Astrocyte (in vitro differentiated cells and primary cell): ENCODE measurements at regions not wholly inside any gene's neighbourhood (a gene's known extent, or its start where the extent isn't known, plus 50 kb on each side); places are given as distances from the start of the nearest gene placed in this dataset.

ENCODE experiments used
- DNase-seq: peaks from one replicate; pipeline ENCODE4 v3.0.0-alpha.2; 2010; ENCODE audit warnings: low read depth
- FAIRE-seq: peaks from 2 replicates; lab custom pipeline; 2011; peaks lifted over from hg19 to GRCh38; lab: Jason Lieb, UNC
- H2AFZ ChIP-seq: 2 replicates; pipeline ENCODE4 v1.6.0; 2012; ENCODE audit warnings: low read depth, low read length, inconsistent platforms
- H3K27ac ChIP-seq: 2 replicates; pipeline ENCODE4 v1.5.1; 2011; ENCODE audit warnings: low read depth, low read length, inconsistent platforms
- H3K27me3 ChIP-seq: 2 replicates; pipeline ENCODE4 v1.6.0; 2011; ENCODE audit warnings: low read length, inconsistent platforms; ENCODE audit not compliant: insufficient read depth
- H3K36me3 ChIP-seq: 2 replicates; pipeline ENCODE4 v1.5.1; 2011; ENCODE audit warnings: low read length, inconsistent platforms; ENCODE audit not compliant: insufficient read depth
- H3K4me1 ChIP-seq: 2 replicates; pipeline ENCODE4 v1.5.1; 2011; ENCODE audit warnings: low read length, inconsistent platforms; ENCODE audit not compliant: insufficient read depth
- H3K4me2 ChIP-seq: 2 replicates; pipeline ENCODE4 v1.6.0; 2012; ENCODE audit warnings: low read length, inconsistent platforms
- H3K4me3 ChIP-seq: 2 replicates; pipeline ENCODE4 v1.5.1; 2011; ENCODE audit warnings: low read depth, mild to moderate bottlenecking, low read length, inconsistent platforms; ENCODE audit not compliant: insufficient read depth
- H3K79me2 ChIP-seq: 2 replicates; pipeline ENCODE4 v1.6.0; 2012; ENCODE audit warnings: mild to moderate bottlenecking, low read length, inconsistent platforms; ENCODE audit not compliant: insufficient read depth
- H3K9ac ChIP-seq: 2 replicates; pipeline ENCODE4 v1.6.0; 2012; ENCODE audit warnings: mild to moderate bottlenecking, low read length, inconsistent platforms
- H3K9me3 ChIP-seq: 2 replicates; pipeline ENCODE4 v1.5.1; 2012; ENCODE audit warnings: low read depth, mild to moderate bottlenecking, low read length, inconsistent platforms; ENCODE audit not compliant: insufficient read depth
- H4K20me1 ChIP-seq: 2 replicates; pipeline ENCODE4 v1.6.0; 2012; ENCODE audit warnings: low read length, inconsistent platforms; ENCODE audit not compliant: insufficient read depth
- H3K27ac Mint-ChIP-seq: one replicate; pipeline ENCODE4 v1.8.0; 2021; ENCODE audit warnings: mild to moderate bottlenecking, mixed read lengths; ENCODE audit not compliant: unreplicated experiment
- H3K27me3 Mint-ChIP-seq: one replicate; pipeline ENCODE4 v1.8.0; 2021; ENCODE audit warnings: low read depth, mixed read lengths; ENCODE audit not compliant: unreplicated experiment
- H3K36me3 Mint-ChIP-seq: one replicate; pipeline ENCODE4 v1.8.0; 2021; ENCODE audit warnings: low read depth, mixed read lengths; ENCODE audit not compliant: unreplicated experiment
- H3K4me1 Mint-ChIP-seq: one replicate; pipeline ENCODE4 v1.8.0; 2021; ENCODE audit warnings: low read depth, mixed read lengths; ENCODE audit not compliant: unreplicated experiment
- H3K4me3 Mint-ChIP-seq: one replicate; pipeline ENCODE4 v1.8.0; 2021; ENCODE audit warnings: mild to moderate bottlenecking, moderate library complexity, mixed read lengths; ENCODE audit not compliant: unreplicated experiment
- H3K9me3 Mint-ChIP-seq: one replicate; pipeline ENCODE4 v1.8.0; 2021; ENCODE audit warnings: mild to moderate bottlenecking, mixed read lengths; ENCODE audit not compliant: unreplicated experiment
- CTCF ChIP-seq: IDR thresholded peaks from 2 replicates; pipeline ENCODE4 v1.5.1; 2011; ENCODE audit warnings: low read depth, mild to moderate bottlenecking, inconsistent platforms, low read length, moderate library complexity; ENCODE audit not compliant: insufficient read depth
- EZH2 ChIP-seq: IDR thresholded peaks from 2 replicates; pipeline ENCODE4 v1.6.1; 2012; ENCODE audit warnings: mild to moderate bottlenecking, low read length, inconsistent platforms; ENCODE audit not compliant: insufficient read depth

DNA sequence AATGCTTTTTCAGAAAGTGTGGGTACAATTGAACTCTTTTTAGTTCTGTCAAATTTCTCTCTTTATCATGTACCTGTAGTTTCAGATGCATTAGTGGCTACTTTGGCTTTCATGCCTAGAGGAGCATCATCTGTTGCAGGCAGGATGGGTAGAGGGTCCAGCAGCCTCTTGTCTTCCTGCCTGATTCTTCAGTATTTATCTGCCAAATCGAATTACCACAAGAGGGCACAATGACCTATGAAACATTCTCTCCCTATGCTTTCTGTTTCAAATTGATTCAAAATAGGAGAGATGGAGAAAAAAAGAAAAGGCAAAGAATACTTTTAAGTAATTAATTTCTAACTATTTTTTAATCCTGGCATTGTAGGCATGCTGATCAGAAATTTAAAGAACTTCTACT, 477.2 kb downstream of the TRIB2 start:
- Mint-ChIP-seq H3K4me1 (no peaks in the 10 kb centered on the region), H3K27me3 (no peaks in the 10 kb centered on the region), H3K36me3 (no peaks in the 10 kb centered on the region), H3K4me3 (no peak overlapping the region), H3K27ac (no peak overlapping the region), H3K9me3 (no peaks in the 10 kb centered on the region)
- DNase-seq (peak; percentile 27), FAIRE-seq (no peak)
- H3K4me3 ChIP-seq: no peak overlapping the region
- no peaks in the 10 kb centered on the region for H3K4me1 ChIP-seq
- no peaks in the 10 kb centered on the region for H4K20me1 ChIP-seq
- TF ChIP-seq EZH2 (no peak), CTCF (peak; percentile 54)
- no peak overlapping the region for H3K9ac ChIP-seq
- H2AFZ ChIP-seq: no peak overlapping the region
- no peaks in the 10 kb centered on the region for H3K27me3 ChIP-seq
- no peaks in the 10 kb centered on the region for H3K36me3 ChIP-seq
- no peak overlapping the region for H3K27ac ChIP-seq
- H3K9me3 ChIP-seq: no peaks in the 10 kb centered on the region
- no peaks in the 10 kb centered on the region for H3K79me2 ChIP-seq
- H3K4me2 ChIP-seq: no peak overlapping the region

DNA sequence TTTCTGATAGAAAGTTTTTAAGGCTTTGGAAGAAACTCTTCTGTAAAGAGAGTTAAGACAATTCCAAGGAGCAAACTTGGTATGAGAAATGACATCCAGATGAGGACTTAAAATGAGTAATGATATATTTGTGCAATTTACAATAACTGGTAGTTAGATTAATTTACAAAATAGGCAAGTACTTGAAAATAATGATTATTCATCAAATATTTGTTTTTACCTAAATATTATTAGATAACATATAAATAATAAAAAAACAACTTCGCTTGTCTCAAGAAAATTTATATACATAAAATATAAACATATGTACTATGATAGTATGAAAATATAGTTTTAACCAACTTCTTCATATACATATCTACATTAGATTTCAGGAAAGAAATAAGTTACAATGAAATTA, 478.5 kb downstream of the TRIB2 start:
- Mint-ChIP-seq H3K27me3 (no peaks in the 10 kb centered on the region), H3K36me3 (no peaks in the 10 kb centered on the region), H3K4me1 (no peaks in the 10 kb centered on the region), H3K4me3 (no peak overlapping the region), H3K27ac (no peak overlapping the region), H3K9me3 (no peaks in the 10 kb centered on the region)
- H3K4me3 ChIP-seq: no peak overlapping the region
- no peaks in the 10 kb centered on the region for H3K4me1 ChIP-seq
- no peak overlapping the region for H3K4me2 ChIP-seq
- no peak overlapping the region for H3K9ac ChIP-seq
- no peak overlapping the region for H3K27ac ChIP-seq
- no peaks in the 10 kb centered on the region for H3K27me3 ChIP-seq
- H3K9me3 ChIP-seq: no peaks in the 10 kb centered on the region
- no peaks in the 10 kb centered on the region for H3K36me3 ChIP-seq
- H3K79me2 ChIP-seq: no peaks in the 10 kb centered on the region
- TF ChIP-seq CTCF: no peak
- FAIRE-seq: no peak
- DNase-seq: no peak
- no peak overlapping the region for H2AFZ ChIP-seq
- no peaks in the 10 kb centered on the region for H4K20me1 ChIP-seq

DNA sequence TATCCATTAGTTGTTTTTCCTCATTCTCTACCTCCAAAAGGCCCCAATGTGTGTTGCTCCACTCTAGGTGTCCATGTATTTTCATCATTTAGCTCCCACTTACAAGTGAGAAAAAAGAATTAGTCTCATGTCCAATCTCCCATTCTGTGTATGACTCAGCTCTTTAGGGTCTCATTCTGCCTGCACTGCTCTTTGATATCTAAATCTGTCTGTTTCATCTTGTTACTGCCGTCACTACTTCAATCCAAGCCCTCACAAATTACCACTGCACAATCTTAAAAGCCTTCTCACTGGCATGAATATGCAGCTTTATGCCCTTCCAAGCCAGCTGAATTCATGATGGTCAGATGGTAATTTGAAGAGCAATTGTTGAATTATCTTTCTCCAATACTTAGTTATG, 480.5 kb downstream of the TRIB2 start:
- H3K27ac Mint-ChIP-seq: no peak overlapping the region
- H3K4me2 ChIP-seq: no peak overlapping the region
- H4K20me1 ChIP-seq: no peaks in the 10 kb centered on the region
- DNase-seq (no peak), FAIRE-seq (no peak)
- no peak overlapping the region for H3K4me3 ChIP-seq
- H3K36me3 ChIP-seq: no peaks in the 10 kb centered on the region
- H3K27ac ChIP-seq: no peak overlapping the region
- no peak overlapping the region for H3K4me3 Mint-ChIP-seq
- no peaks in the 10 kb centered on the region for H3K27me3 Mint-ChIP-seq
- no peaks in the 10 kb centered on the region for H3K27me3 ChIP-seq
- no peaks in the 10 kb centered on the region for H3K36me3 Mint-ChIP-seq
- no peaks in the 10 kb centered on the region for H3K4me1 ChIP-seq
- no peak for TF ChIP-seq EZH2
- no peaks in the 10 kb centered on the region for H3K4me1 Mint-ChIP-seq
- H2AFZ ChIP-seq: no peak overlapping the region
- H3K9me3 Mint-ChIP-seq: no peaks in the 10 kb centered on the region
- H3K79me2 ChIP-seq: no peaks in the 10 kb centered on the region
- no peak overlapping the region for H3K9ac ChIP-seq
- H3K9me3 ChIP-seq: no peaks in the 10 kb centered on the region
